CMK (cell line): ENCODE measurements at regions not wholly inside any gene's neighbourhood (a gene's known extent, or its start where the extent isn't known, plus 50 kb on each side); places are given as distances from the start of the nearest gene placed in this dataset.

ENCODE experiments used
- DNase-seq: peaks from one replicate; pipeline ENCODE4 v3.0.0-alpha.2; 2010; ENCODE audit warnings: low read depth

DNA sequence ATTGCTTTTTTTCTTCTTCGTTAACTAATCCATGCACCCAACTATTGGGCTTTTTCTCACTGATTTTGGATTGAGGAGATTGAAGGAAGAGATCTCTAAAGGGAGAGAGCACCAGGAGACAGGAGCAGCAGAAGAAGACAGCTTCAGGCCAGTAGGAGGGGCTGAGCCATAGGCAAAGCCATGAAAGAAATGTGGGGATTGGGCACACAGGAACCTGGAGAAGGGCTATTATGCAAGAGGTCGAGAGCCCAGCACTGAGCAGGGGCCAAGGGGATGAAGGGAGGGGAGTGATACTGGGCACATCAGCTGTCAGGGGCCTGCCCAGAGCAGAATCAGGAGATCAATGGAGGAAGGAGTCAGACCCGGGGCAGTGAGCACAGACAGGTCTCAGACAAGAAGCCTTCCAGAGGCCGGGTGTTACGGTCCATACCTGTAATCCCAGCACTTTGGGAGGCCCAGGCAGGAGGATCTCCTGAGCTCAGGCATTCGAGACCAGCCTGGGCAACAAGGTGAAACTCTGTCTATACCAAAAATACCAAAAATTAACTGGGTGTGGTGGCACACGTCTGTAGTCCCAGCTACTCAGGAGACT is 140.9 kb downstream of the BCOR start:
- no peak for DNase-seq

DNA sequence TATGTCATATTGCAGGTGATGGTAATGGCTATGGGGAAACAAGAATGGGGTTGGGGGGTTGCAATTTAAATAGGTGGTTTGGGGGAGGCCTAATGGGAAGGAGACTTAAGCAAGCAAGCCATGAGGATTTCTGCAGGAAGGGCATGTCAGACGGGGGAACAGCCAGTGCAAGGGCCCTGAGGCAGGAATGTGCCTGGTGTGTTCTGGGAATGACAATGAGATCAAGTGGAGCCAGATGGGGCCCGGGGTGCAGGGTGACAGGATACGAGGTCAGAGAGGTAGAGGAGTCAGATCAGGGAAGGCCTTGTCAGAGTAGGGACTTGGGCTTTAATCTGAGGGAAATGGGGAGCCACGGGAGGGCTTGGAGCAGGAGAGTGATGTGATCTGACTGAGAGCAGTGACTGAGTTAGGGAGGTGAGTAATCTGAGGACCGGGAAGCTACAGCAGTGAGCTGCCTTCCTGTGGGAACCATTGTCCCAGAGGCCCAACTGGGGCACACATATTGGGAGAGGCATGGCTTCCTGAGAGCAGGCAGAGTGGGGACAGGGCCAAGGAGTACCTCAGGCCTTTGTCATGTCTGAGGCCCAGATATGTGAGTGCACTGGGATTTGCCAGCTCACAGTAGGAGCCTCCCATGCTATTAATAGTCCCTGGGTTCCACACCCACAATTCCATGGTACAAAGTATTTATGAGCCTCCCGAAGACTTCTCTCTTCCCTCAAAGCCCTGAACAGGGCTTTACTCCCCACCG is 139.8 kb downstream of the BCOR start:
- DNase-seq = no peak

DNA sequence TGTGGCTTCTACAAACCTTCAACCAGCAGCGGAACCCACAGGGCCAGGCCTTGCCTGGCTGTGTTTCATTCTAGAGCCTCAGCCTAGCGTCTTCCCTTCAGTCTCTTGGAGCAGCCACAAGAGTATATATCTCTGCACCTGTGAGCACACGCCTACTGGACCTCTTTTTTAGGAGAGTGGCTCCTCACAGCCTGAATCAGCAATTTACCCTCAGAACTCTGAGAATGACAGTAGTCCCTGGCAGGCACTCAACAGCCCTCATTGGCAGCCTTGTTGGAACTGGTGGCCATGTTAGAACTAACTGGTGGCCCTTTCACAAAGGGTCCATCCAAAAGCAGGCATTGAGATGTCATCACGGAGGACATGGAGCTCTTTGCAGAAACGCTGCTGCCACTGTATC is 138.9 kb downstream of the BCOR start:
- DNase-seq = no peak

DNA sequence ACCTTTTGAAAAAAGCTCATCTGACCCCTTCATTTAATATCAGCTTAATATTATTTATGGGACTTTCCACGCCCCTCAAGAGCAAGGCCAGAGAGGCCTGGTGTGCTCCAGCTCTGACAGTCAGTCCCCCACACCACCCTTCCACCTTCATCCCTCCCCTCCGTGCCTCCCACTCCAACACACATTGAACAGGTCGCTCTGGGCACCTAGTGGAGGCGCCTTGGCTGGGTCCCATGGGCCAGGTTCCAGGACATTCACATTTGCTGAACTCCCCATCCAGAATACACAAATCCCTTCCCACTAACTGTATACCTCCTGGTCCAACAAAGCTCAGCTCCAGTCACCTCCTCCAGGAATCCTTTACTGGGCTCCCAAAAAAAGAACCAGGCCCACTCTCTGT is 137.5 kb downstream of the BCOR start:
- DNase-seq = no peak

DNA sequence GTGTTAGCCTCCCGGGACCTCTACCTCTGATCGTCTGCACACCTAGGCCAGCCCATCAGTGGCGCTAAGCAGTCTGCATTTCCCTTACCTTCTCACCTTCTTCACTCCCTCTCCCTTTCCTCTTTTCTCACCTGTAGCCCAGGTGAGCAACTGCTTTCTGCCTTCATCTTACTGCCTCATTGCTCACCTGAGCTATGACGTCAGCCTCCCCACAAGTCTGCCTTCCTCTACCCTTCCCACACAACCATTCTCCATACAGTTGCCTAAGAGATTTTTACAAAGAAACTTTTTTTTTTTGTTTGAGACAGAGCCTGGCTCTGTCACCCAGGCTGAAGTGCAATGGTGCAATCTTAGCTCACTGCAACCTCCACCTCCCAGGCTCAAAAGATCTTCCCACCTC is 136.3 kb downstream of the BCOR start:
- DNase-seq = no peak

DNA sequence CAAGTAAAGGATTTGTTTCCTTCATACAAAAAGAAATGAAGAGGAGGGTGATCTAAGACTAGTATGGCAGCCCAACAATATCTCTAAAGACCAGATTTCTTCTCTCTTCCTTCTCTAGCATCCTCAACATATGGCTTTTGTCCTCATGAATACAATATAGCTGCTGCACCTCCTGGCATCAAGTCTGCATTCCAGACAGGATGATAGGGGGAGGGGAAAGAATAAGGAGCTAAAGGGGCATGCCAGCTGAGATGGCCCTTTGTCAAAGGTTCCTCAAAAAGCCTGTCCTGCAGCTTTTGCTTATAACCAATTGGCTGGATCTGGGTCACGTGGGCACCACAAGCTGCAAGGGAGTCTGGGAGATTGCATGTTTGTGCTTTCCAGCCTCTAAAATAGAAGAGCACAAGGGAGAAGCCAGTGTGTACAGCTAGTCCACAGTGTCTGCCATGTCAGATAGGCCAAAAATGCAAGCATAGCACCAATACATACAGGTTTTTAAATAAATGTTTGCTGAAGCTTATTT is 132.6 kb downstream of the BCOR start:
- no peak for DNase-seq

DNA sequence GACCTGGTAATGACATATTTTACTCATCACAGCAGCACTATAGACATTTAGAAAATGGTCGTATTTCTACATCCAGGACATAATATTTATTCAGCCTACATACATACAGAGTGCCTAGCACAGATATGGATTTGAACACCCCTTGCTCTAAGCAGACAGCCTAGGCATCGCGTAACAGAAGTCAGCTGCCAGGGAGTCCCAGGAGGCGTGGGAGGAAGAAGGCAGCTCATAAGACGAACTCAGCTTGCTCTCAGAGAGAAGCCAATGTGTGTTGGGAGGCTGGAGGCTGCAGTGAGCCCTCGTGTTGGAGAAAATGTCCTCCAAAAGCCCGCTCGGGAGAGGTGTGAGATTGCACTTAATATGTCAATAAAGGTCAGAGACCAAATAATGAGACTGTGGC is 131.6 kb downstream of the BCOR start:
- no peak for DNase-seq

DNA sequence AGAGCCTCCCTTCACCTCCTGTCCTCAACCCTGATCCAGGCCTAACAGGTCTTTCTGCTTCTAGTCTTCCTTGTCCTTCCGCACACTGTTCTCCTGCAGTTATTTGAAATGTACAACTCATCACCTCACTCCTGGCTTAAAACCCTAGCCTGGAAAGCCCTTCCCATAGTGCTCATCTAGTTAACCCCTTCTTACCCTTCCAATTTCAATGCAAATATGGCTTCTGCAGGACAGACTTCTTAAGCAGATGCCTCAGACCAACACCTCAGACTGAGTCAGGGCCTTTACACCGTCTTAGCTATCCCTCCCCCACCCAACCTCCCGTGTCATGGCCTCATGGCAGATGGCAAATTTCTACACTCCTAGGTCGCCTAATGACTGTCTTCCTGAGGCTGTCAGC is 130.4 kb downstream of the BCOR start:
- no peak for DNase-seq

DNA sequence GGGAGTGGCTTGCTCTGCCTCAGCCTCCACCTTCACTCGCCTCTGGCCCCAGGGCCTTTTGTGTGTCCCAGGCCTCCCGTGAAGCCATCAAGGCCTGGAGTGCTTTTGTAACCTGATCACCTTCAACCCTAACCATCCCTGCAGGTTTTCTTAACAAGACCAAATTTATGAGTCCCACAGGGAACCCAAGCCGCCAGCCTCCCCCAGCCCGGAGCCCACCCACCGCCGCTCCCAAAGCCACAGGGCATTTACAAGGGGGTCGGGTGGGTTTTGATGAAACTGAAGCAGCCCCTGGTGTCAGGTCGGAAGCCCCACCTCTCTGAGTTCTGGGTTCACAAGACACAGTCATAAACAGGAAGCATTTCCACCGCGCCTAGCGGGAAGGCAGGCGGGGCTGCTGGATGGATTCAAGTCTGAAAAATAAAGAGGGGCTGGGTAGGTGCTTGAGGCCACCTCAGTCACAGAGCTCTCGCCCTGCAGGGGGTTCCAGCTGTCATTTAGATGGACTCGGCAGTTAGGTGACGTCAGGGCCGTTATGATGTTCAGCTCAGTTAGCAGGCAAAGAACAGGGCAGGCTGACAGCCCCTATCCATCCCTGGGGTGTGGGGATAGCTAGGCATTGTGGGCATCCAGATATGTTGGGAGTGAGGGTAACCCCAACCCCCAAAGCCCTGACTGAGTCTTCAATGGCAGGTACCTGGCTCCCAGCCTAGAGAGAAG is 128.5 kb downstream of the BCOR start:
- no peak for DNase-seq

DNA sequence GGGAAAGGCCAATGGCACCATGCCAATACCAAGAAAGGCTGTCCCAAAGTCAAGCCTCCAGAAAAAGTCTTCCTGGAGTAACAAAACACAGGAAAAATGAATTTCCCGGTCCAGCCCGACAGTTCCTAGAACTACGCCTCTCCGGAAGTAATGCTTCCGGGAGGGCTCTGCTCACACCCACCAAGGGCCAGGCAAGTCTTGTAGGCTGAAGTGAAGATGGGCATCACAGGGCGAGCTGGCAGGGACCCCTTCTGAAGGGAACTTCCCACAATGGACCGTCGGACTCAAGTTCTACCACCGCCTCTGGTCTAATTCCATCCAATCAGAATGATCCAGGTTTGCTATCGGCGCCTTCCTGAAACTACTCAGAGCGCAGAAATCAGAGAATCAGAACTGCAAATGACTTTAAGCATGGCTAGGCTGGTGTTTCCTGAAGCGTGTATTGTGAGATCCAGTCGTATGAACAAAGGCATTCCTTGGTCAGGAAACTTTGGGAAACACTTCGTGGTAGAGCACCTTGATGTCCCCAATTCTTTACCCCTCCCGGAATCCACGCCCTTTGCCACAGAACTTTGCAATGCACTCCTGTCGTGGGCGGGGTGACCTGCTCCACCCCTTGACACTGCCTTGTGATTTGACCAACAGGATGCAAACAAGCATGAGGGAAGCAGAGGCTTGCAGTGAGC is 127.8 kb downstream of the BCOR start:
- no peak for DNase-seq

DNA sequence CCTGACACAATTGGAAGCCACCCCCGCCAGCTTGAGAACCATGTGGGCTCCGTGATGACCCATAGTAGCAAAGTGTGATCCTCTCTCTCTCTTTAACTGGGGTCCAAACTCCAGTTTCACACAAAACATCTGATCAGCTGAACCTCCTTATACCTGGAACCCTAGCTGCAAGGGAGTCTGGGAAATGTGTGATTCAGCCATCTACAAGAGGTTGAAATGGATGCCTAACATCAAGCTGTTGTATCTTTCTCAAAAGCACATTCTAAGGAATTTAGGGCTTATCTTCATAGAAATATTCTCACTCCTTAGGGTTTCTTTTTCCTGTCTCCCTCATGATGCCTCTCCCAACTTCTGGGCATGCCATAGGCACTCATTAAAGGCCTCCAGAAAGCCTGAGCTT is 126.0 kb downstream of the BCOR start:
- no peak for DNase-seq

DNA sequence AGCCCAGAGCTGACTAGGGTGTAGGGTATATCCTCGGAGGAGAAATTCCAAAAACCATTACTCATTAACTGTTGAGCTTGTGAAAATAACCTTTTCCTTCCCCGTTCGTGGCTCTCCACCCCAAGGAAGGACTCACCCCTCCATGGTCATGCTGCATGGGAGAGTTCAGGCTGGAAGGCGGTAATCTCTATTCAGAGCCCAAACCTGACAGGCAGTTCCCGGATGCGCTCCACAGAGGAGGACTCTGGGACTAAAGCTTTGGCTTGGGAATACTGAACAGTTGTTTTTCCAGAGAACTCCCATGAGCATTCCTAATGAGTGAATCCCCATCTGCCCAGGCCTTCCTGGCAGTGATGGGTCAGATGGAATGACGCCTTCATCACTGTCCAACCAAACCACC is 125.4 kb downstream of the BCOR start:
- DNase-seq = no peak

DNA sequence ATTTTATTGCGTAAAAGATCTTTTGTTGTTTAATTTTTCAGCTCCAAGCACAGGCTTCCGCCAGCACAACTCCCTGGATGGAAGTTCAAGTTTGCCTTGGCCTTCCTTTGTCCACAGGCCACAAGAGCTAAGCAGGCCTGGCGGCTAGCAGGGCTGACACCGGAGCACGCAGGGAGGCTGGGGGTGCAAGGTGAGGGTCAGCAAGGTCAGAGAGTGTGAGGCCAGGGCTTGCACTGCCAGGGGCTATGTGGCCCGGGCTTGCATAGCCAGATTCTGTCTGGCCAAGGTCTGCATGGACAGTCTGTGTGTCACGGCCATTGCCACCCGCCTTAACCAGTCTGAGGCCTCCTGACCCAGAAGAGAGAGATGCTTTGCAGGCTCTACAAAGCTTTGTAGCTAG is 123.9 kb downstream of the BCOR start:
- DNase-seq = no peak

DNA sequence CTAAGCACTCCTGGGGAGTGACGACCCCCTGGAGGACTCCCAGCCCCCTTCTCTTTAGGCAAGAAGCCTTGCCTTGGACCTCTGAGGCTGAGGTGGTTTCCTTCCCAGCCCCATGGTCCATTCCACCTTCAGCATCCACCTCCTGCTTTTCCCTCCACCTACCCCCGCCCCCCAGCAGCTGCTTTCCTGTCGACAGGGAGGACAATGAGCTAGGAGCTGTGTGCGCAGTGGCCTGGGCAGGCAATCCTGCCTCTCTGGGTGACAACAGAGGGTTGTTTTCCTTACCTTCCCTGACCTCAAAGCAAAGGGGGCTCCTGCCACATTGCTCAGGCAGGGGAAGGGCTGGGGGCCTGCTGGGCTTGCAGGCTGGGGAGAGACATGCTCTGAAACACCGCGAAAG is 123.5 kb downstream of the BCOR start:
- no peak for DNase-seq

DNA sequence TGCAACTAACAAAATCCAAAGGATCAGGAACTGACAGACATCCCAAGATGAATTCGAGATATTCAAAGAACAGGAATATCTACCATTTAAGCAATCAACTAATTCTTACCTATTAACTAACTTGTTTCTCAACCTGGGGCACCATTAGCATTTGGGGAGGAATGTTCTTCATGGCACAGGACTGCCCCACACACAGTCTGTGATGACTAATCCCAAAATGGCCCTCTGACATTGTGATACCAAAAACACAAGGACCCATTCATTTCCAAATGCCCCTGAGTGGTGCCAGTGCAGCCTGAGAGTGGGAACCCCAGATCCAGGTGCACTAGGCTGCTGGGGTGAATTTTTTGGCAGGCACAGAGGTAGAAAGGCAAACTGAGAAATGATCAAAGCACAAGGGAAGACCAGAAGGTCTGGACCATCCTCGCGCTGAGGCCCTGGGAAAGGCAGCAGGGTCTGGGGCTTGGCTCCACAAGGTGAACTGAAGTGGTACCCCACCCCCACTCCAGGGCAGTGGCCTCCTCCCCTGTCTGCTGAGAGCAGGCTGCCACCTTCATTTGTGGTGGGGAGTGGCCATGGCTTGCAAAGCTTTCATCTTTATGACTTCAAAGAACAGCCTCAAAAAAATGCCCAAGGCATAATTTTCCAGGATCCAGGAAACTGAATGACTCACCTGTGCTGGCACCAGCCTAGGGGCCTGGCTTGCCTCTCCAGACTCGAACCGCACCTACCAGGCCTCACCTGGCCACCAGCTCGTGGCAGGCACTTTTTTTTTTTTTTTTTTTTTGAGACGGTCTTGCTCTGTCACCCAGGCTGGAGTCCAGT is 122.4 kb downstream of the BCOR start:
- no peak for DNase-seq

DNA sequence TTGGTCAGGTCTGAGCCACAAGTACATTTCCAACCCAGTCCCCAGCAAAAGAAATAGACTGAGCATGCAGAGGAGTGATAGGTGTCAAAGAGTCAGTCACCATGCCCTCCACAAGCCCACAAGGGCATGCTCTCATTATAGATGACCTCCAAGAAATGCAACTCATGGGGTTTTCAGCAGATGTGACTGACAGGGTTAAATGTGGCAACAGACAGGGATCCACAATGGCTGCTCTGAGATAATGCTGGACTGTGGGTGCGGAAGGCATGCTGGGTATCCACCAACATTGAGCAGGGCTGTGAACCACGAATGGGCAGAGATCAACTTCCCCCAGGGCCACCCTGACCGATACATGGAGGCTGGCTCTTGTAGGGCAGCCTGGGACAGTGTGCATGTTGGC is 115.8 kb downstream of the BCOR start:
- DNase-seq = no peak

DNA sequence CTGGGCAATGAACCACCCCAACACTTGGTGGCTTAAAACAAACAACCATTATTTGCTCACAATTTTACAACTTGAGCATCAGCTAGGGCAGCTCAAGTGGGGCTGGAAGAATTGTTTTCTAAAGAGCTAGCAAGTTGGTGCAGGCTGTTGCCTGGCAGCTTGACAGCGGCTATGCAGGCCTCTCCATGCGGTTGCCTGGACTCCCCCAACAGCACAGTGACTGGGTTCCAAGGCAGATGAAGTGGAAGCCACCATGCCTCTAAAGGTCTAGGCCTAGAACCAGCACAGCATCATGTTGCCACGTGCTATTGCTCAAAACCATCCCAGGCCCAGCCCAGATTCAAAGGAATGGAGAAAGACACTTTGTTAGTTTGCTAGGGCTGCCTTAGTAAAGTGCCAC is 114.8 kb downstream of the BCOR start:
- no peak for DNase-seq

DNA sequence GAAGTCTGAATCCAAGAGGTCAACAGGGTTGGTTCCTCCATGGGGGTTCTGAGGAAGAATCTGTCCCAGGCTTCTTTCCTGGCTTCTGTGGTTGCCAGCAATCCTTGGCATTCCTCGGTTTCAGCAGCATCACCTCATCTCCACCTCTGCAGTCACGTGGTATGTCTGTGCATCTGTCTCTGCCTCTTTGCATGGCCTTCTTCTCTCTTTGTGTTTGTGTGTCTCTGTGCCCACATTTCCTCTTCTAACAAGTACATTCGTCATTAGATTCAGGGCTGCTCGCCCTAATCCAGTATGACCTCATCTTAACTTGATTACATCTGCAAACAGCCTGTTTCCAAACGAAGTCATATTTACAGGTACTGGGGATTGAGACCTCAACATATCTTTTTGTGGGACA is 114.0 kb downstream of the BCOR start:
- no peak for DNase-seq

DNA sequence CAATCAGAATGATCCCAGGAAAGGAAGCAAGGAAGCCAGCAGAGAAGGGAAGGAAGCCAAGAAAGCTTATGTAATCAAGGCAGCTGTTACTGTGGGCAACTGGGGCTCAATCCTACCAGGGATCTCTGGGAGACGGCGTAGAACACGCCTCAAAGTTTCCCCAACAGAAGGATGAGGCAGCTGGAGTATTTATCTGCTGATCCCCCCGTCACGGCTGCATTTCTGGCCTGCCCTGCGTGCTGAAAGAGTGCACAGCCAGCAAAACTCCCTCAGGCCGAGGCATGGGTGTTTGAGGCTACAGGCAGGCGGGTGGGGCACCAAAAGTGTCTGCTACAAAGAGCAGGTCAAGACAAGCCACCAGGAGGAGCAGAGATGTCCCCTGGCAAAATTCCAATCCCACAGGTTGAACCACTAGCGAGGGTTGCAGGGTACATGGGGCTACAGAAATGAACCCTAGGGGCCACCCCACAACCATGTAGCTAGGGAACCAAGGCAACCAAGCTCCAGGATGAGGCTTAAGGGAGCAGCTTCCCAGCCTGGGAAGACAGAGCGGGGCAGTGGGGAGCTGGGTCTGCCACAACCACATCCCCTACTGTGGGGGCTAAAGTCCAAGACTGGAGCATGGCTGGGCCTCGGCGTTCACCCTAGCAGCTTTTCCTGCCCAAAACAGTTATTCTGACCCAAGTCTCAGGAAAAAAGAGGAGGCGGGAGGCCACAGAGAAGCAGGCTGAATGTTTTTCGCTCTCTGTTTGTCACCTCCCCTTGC is 113.4 kb downstream of the BCOR start:
- DNase-seq = no peak

DNA sequence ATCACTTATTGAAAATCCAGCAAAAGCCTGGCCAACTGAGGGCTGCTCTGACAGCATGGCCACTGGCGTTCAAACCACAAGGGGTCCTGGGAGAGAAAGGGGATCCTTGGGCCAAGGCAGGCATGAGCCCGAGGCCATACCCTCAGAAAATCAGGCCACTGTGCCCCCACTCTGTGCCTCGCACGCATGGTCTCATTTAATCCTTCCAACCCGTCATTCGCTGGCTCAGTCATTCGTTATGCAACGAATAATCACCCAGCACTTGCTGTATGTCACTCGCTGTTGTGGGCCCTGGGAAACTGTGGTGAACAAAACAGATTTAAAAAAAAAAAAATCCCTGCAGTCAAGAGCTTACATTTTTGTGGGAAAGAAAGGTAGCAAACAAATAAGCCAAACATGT is 112.7 kb downstream of the BCOR start:
- no peak for DNase-seq

DNA sequence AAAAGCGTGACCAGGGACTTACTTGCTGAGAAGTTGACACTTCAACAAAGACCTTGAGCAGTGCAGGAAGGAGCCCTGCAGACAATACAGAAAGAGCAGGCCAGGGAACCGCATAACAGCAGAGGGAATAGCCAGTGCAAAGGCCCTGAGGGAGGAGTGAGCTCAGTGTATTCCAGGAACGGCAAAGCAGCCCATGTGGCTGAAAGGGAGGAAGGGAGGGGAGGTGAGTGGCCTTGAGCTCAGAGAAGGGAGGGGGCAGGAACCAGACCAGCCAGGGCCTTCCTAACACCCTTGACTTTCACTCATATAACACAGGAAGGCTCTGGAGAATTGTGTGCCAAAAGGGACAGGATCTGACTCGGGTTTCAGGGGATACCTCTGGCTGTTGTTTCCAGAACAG is 112.2 kb downstream of the BCOR start:
- DNase-seq = no peak
